ENCODE measurements at regions not wholly inside any gene's neighbourhood (a gene's known extent, or its start where the extent isn't known, plus 50 kb on each side); places are given as distances from the start of the nearest gene placed in this dataset.

DNA sequence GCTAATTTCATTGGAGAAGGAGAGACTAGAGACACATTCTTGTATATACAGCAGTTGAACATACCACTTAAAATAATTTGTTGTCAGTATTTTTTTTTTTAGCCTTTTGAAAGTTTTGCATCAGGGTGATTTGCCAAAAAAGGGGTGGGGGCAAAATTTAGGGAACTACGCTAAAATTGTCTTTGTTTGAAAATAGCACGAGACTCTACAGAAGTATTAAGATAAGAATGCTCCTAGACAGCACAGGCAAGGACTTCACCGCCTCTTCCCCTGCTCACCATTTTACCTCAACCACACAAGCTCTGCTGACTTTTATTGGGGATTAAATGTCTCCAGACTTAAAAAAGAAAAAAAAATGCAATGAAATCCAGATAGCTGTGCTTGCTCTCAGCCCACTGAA, 236.1 kb upstream of the USP25 start:
- DNase-seq = no peak

DNA sequence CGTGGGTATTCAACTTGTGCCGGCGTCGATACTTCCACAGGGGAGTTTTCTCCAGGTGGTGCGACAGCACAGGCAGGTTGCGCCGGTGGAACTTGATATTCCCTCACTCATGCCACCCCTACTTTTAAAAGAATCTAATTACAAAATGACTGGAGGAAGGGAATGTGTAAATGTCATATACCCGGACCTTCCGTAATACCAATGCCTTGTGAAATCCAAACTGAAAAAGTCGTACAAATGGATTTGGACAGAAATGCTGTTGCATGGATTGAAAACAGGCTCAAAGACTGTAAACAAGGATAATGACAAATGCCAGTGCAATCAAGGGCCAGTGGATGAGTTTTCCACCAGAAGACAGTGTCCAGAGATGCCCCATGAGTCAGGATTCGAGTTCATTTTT, 235.3 kb upstream of the USP25 start:
- no peak for DNase-seq

DNA sequence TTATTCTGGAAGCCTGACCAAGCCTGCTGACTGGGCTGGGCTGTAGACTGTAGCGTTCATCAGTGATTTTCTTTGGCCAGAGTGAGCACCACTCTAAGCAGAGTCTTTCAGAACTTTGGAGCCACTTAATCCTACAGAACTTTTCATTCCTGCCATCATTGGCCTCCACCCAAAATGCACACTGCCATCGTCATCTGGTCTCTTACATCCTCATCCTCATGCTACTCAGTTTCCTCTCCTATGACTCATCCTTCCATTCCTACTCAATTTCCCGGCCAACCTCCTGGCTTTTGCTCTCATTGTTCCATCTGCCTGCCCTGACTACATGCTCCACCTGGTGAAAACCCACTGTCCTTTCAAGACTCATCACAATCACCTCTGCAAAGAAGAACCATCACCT, 233.8 kb upstream of the USP25 start:
- DNase-seq = no peak

DNA sequence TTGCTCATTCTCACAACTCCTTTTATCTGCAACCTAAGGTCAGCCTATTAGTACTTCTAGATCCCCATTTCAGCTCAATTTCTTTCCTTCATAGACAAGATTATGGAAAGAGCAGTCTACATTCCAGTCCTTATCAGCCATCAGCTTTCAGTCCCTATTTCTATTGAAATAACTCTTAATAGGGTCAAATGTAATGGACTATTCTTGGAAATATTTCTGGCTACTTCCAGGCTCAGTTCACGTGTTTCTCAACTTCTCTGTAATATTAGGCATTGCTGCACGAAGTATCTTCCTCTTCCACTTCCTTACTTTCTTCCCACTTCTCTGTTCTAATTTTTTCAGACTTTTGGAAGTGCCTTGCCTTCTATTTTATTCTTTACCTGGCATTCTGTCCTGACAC, 232.9 kb upstream of the USP25 start:
- DNase-seq = no peak

GRCh38 chr21:15498455-15498854, 231.3 kb upstream of the USP25 start:
- no peak for DNase-seq

GRCh38 chr21:15506086-15506485, 223.7 kb upstream of the USP25 start:
- DNase-seq = no peak

- DNase-seq = no peak
Measured at GRCh38 chr21:15508554-15508953, 221.2 kb upstream of the USP25 start.

- peak; percentile 35 for DNase-seq
Measured at GRCh38 chr21:15514073-15514946, 215.5 kb upstream of the USP25 start.

- no peak for DNase-seq
Measured at GRCh38 chr21:15515908-15516307, 213.9 kb upstream of the USP25 start.

DNA sequence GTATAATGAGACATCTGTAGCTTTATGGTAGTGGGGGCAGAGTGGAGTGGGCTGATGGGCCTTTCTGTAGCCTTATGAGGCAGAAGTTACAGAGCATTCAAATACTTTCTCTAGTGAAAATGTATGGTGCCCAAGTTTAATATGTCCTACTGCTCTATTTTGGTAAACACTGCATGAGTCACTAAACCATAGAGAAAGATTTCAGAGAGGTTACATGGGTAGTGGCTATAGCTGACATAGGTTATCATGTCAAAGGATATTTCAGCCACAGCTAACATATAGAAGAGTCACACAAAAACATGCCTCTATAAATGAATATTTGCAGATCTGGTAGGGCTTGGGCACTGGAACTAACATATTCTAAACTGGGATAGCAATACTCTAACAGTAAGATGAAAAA, 212.4 kb upstream of the USP25 start:
- no peak for DNase-seq

GRCh38 chr21:15520811-15521643, 208.8 kb upstream of the USP25 start:
- DNase-seq = no peak

- DNase-seq = no peak
Measured at GRCh38 chr21:15521644-15522001, 208.2 kb upstream of the USP25 start.

- DNase-seq = no peak
Measured at GRCh38 chr21:15522148-15522547, 207.6 kb upstream of the USP25 start.

- DNase-seq = no peak
Measured at GRCh38 chr21:15524855-15525254, 204.9 kb upstream of the USP25 start.

GRCh38 chr21:15526798-15527197, 203.0 kb upstream of the USP25 start:
- DNase-seq = no peak

- no peak for DNase-seq
Measured at GRCh38 chr21:15528346-15528745, 201.4 kb upstream of the USP25 start.

DNA sequence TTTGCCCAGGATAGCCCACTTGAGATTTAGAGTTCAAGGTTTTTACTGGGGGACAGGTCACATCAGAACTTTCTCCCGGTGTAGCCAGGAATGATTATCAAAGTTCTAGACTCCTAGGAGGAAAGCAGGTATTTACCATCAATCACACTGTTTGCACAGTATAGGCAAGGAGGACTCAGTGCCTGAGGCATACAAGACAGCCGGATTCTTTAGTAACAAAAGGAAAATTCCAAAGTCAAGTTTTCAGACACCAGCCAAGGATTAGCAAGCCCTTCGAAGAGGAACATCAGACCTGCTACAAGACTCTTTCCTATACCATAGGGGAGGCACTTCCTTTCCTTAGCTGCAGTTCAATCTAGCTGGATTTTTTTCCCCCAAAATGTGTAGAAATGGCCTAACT, 197.8 kb upstream of the USP25 start:
- no peak for DNase-seq

GRCh38 chr21:15533618-15534017, 196.2 kb upstream of the USP25 start:
- DNase-seq = no peak

GRCh38 chr21:15534450-15534886, 195.3 kb upstream of the USP25 start:
- no peak for DNase-seq

DNA sequence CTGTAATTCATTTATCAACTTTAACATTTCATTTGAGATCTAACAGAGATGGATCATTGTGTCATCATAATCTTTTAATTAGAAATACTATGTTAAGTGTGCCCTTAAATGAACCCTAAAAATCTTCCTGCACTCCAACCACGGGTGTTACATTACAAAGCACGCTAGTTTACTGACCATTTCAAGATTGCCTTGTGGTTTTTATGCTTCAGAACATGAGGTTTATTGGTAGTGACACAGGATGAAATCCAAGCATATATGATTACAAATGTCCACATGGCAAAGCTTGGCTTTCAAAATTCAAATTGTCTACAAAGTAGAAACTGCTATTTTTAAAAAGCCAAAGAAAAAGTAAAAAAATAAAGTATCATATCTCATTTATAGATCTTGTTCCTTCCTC, 190.4 kb upstream of the USP25 start:
- DNase-seq = no peak

- no peak for DNase-seq
Measured at GRCh38 chr21:15543473-15543872, 186.3 kb upstream of the USP25 start.

DNA sequence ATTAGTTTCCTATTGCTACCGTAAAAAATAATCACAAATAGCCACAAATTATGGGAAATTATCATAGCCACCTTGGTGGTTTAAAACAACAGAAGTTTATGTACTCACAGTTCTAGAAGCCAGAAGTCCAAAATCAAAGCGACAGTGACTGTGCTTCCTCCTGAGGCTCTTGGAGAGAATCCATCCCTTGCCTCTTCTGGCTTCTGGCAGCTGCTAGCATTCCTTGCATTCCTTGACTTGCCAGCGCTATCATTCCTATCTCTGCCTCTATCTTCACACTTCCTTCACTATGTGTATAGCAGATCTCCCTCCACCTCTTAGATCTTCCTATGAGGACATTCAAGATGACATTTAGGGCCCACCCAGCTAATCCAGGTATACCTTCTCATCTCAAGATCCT, 180.1 kb upstream of the USP25 start:
- DNase-seq = no peak

DNA sequence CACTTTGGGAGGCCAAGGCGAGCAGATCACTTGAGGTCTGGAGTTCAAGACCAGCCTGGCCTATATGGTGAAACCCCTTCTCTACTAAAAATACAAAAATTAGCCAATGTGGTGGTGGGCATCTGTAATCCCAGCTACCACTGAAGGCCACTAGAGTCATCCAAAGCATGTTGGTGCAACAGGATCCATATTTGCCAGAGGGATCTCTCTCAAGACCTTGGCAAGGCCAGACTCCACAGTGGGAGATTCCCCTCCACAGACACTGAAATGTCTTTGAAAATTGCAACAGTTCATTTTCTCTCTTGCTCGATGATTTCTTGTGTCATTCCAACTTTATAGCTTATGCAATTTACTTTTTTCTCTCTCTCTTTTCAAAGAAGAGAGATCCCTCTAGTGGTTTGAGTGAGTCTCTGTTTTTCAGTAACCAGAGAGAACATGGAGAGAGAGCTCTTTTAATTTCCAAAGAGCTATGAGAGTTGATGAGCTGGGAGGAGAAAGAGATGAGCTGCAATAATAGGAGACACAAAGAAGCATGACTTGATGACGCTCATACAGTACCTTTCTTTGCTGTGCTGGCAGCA, 176.8 kb upstream of the USP25 start:
- no peak for DNase-seq

GRCh38 chr21:15557925-15558324, 171.9 kb upstream of the USP25 start:
- DNase-seq = no peak

All from stimulated activated CD8-positive, alpha-beta memory T cell treated with anti-CD3 and anti-CD28 coated beads, Interleukin-4, amount 100 ng/mL, for 48 hours (primary cell).